ENCODE measurements at regions not wholly inside any gene's neighbourhood (a gene's known extent, or its start where the extent isn't known, plus 50 kb on each side); places are given as distances from the start of the nearest gene placed in this dataset.
A peak's percentile ranks its signal among the peaks of the same experiment; 100 is the strongest.

- no peak overlapping the region for H3K27ac ChIP-seq (ENCODE audit: control insufficient read depth, insufficient read depth, low read length)
- dilution Hi-C loops (cut with MboI; ENCODE audit: extremely low pct_ligation_motif_present, low sequenced_read_pairs) = no loop called here
- no peak overlapping the region for H2AFZ ChIP-seq (ENCODE audit: control insufficient read depth, low read length)
- no peak for TF ChIP-seq EZH2 (IDR thresholded peaks at IDR 0.05; ENCODE audit: low read length)
- no peak for FAIRE-seq
- H3K9ac ChIP-seq (ENCODE audit: control insufficient read depth, extremely low read depth, insufficient read depth, low read length) = no peak overlapping the region
- no peaks in the 10 kb centered on the region for H3K79me2 ChIP-seq (ENCODE audit: control insufficient read depth, insufficient read depth, low read length)
- H3K4me3 ChIP-seq (ENCODE audit: control insufficient read depth in 2 of 3, extremely low read depth in 1 of 3, insufficient read depth in 2 of 3, low read depth in 1 of 3, low read length in 3 of 3) = peak overlapping the region in 1 of 3 experiments; percentile 13
- H3K9me3 ChIP-seq (ENCODE audit: control insufficient read depth, low read depth, low read length) = no peaks in the 10 kb centered on the region
- H3K27me3 ChIP-seq (ENCODE audit: control insufficient read depth, extremely low read depth, insufficient read depth, low read length) = peaks cover 29% of the 10 kb centered on the region
- DNase-seq (ENCODE audit: low read depth, low spot score) = no peak
- H3K4me1 ChIP-seq (ENCODE audit: control insufficient read depth, extremely low read depth, insufficient read depth, low read length) = no peaks in the 10 kb centered on the region
- no peaks in the 10 kb centered on the region for H4K20me1 ChIP-seq (ENCODE audit: control insufficient read depth, extremely low read depth, insufficient read depth, low read length)
- H3K9me1 ChIP-seq (ENCODE audit: control insufficient read depth, extremely low read depth, insufficient read depth, low read length) = no peaks in the 10 kb centered on the region
- H3K36me3 ChIP-seq (ENCODE audit: control insufficient read depth in 2 of 2, extremely low read depth in 1 of 2, insufficient read depth in 2 of 2, low read length in 2 of 2) = no peaks in the 10 kb centered on the region
- no peak overlapping the region for H3K4me2 ChIP-seq (ENCODE audit: control insufficient read depth, extremely low read depth, insufficient read depth, low read depth, low read length)
These were observed 123.3 kb upstream of the TBL1X start for GRCh38 chrX:9341291-9342201.

GRCh38 chrX:9342561-9343051, 122.3 kb upstream of the TBL1X start:
- no peak for DNase-seq (ENCODE audit: low read depth, low spot score)
- Histone ChIP-seq H3K4me1 (ENCODE audit: control insufficient read depth, extremely low read depth, insufficient read depth, low read length) (no peaks in the 10 kb centered on the region), H3K4me2 (ENCODE audit: control insufficient read depth, extremely low read depth, insufficient read depth, low read depth, low read length) (no peak overlapping the region), H3K79me2 (ENCODE audit: control insufficient read depth, insufficient read depth, low read length) (no peaks in the 10 kb centered on the region), H3K27me3 (ENCODE audit: control insufficient read depth, extremely low read depth, insufficient read depth, low read length) (peaks cover 29% of the 10 kb centered on the region), H3K9ac (ENCODE audit: control insufficient read depth, extremely low read depth, insufficient read depth, low read length) (no peak overlapping the region), H3K27ac (ENCODE audit: control insufficient read depth, insufficient read depth, low read length) (no peak overlapping the region), H3K4me3 (ENCODE audit: control insufficient read depth in 2 of 3, extremely low read depth in 1 of 3, insufficient read depth in 2 of 3, low read depth in 1 of 3, low read length in 3 of 3) (no peak overlapping the region), H2AFZ (ENCODE audit: control insufficient read depth, low read length) (no peak overlapping the region), H3K9me1 (ENCODE audit: control insufficient read depth, extremely low read depth, insufficient read depth, low read length) (no peaks in the 10 kb centered on the region), H3K36me3 (ENCODE audit: control insufficient read depth in 2 of 2, extremely low read depth in 1 of 2, insufficient read depth in 2 of 2, low read length in 2 of 2) (no peaks in the 10 kb centered on the region), H3K9me3 (ENCODE audit: control insufficient read depth, low read depth, low read length) (no peaks in the 10 kb centered on the region), H4K20me1 (ENCODE audit: control insufficient read depth, extremely low read depth, insufficient read depth, low read length) (no peaks in the 10 kb centered on the region)
- no peak for FAIRE-seq
- dilution Hi-C loops (cut with MboI; ENCODE audit: extremely low pct_ligation_motif_present, low sequenced_read_pairs) = no loop called here
- no peak for TF ChIP-seq EZH2 (IDR thresholded peaks at IDR 0.05; ENCODE audit: low read length)
- no peak for TF ChIP-seq CTCF (optimal IDR thresholded peaks at IDR 0.05 in 1 of 3, IDR thresholded peaks at IDR 0.05 in 1 of 3, conservative IDR thresholded peaks at IDR 0.05 in 1 of 3; ENCODE audit: extremely low read depth in 1 of 3, insufficient read depth in 2 of 3, low read length in 3 of 3)

All from keratinocyte (primary cell).